ENCODE measurements at regions not wholly inside any gene's neighbourhood (a gene's known extent, or its start where the extent isn't known, plus 50 kb on each side); places are given as distances from the start of the nearest gene placed in this dataset.

- TF ChIP-seq EZH2phosphoT487 (IDR thresholded peaks at IDR 0.05; ENCODE audit: low read length) (no peak), CTCF (IDR thresholded peaks at IDR 0.05; ENCODE audit: low read length) (no peak), EZH2 (optimal IDR thresholded peaks at IDR 0.05; ENCODE audit: low read depth, low read length) (no peak)
- DNase-seq = no peak
- H3F3A ChIP-seq (ENCODE audit: insufficient read depth, low read length) = no peaks in the 10 kb centered on the region
- no peak overlapping the region for H3K4me2 ChIP-seq (ENCODE audit: low read depth, low read length)
- H3K27me3 ChIP-seq (replicated peaks; ENCODE audit: insufficient read depth, low read length) = no peaks in the 10 kb centered on the region
- H3K4me3 ChIP-seq (ENCODE audit: low read length) = no peak overlapping the region
- no peaks in the 10 kb centered on the region for H3K36me3 ChIP-seq (replicated peaks; ENCODE audit: insufficient read depth, low read length)
- H3K9me2 ChIP-seq (replicated peaks; ENCODE audit: insufficient read depth, low read length) = no peaks in the 10 kb centered on the region
- H4K20me1 ChIP-seq (ENCODE audit: insufficient read depth, low read length) = no peaks in the 10 kb centered on the region
- no peaks in the 10 kb centered on the region for H3K4me1 ChIP-seq (ENCODE audit: low read length)
- H3K79me2 ChIP-seq (ENCODE audit: low read length) = no peaks in the 10 kb centered on the region
- H3K27ac ChIP-seq (ENCODE audit: low read length) = no peak overlapping the region
- H3K9me3 ChIP-seq (replicated peaks; ENCODE audit: insufficient read depth, low read length) = no peaks in the 10 kb centered on the region
- no peak overlapping the region for H3K9ac ChIP-seq (ENCODE audit: low read length)
- H2AFZ ChIP-seq (ENCODE audit: low read length) = no peak overlapping the region
These were observed 106.1 kb upstream of the SP8 start for GRCh38 chr7:20892776-20893175.

- no peak for DNase-seq
- Histone ChIP-seq H3K36me3 (replicated peaks; ENCODE audit: insufficient read depth, low read length) (no peaks in the 10 kb centered on the region), H3K4me1 (ENCODE audit: low read length) (no peaks in the 10 kb centered on the region), H3K79me2 (ENCODE audit: low read length) (no peaks in the 10 kb centered on the region), H2AFZ (ENCODE audit: low read length) (no peak overlapping the region), H4K20me1 (ENCODE audit: insufficient read depth, low read length) (no peaks in the 10 kb centered on the region), H3F3A (ENCODE audit: insufficient read depth, low read length) (no peaks in the 10 kb centered on the region), H3K4me3 (ENCODE audit: low read length) (no peak overlapping the region), H3K9ac (ENCODE audit: low read length) (no peak overlapping the region), H3K9me2 (replicated peaks; ENCODE audit: insufficient read depth, low read length) (no peaks in the 10 kb centered on the region), H3K27ac (ENCODE audit: low read length) (no peak overlapping the region), H3K4me2 (ENCODE audit: low read depth, low read length) (no peak overlapping the region), H3K9me3 (replicated peaks; ENCODE audit: insufficient read depth, low read length) (no peaks in the 10 kb centered on the region), H3K27me3 (replicated peaks; ENCODE audit: insufficient read depth, low read length) (no peaks in the 10 kb centered on the region)
- no peak for TF ChIP-seq EZH2phosphoT487 (IDR thresholded peaks at IDR 0.05; ENCODE audit: low read length)
- TF ChIP-seq CTCF (IDR thresholded peaks at IDR 0.05; ENCODE audit: low read length) = no peak
- TF ChIP-seq EZH2 (optimal IDR thresholded peaks at IDR 0.05; ENCODE audit: low read depth, low read length) = no peak
These were observed 108.1 kb upstream of the SP8 start for GRCh38 chr7:20894806-20895205.

GRCh38 chr7:20895563-20895962, 108.9 kb upstream of the SP8 start:
- H3K4me1 ChIP-seq (ENCODE audit: low read length) = no peaks in the 10 kb centered on the region
- no peaks in the 10 kb centered on the region for H3K27me3 ChIP-seq (replicated peaks; ENCODE audit: insufficient read depth, low read length)
- no peaks in the 10 kb centered on the region for H3K36me3 ChIP-seq (replicated peaks; ENCODE audit: insufficient read depth, low read length)
- TF ChIP-seq CTCF (IDR thresholded peaks at IDR 0.05; ENCODE audit: low read length) (no peak), EZH2 (optimal IDR thresholded peaks at IDR 0.05; ENCODE audit: low read depth, low read length) (no peak), EZH2phosphoT487 (IDR thresholded peaks at IDR 0.05; ENCODE audit: low read length) (no peak)
- no peaks in the 10 kb centered on the region for H3K79me2 ChIP-seq (ENCODE audit: low read length)
- H4K20me1 ChIP-seq (ENCODE audit: insufficient read depth, low read length) = no peaks in the 10 kb centered on the region
- H3K27ac ChIP-seq (ENCODE audit: low read length) = no peak overlapping the region
- no peaks in the 10 kb centered on the region for H3K9me3 ChIP-seq (replicated peaks; ENCODE audit: insufficient read depth, low read length)
- H3K4me2 ChIP-seq (ENCODE audit: low read depth, low read length) = no peak overlapping the region
- no peaks in the 10 kb centered on the region for H3K9me2 ChIP-seq (replicated peaks; ENCODE audit: insufficient read depth, low read length)
- H3K4me3 ChIP-seq (ENCODE audit: low read length) = no peak overlapping the region
- no peak overlapping the region for H3K9ac ChIP-seq (ENCODE audit: low read length)
- no peak for DNase-seq
- no peaks in the 10 kb centered on the region for H3F3A ChIP-seq (ENCODE audit: insufficient read depth, low read length)
- H2AFZ ChIP-seq (ENCODE audit: low read length) = no peak overlapping the region

All from MM.1S (cell line).